SK-N-MC (cell line): ENCODE measurements at regions not wholly inside any gene's neighbourhood (a gene's known extent, or its start where the extent isn't known, plus 50 kb on each side); places are given as distances from the start of the nearest gene placed in this dataset.
A peak's percentile ranks its signal among the peaks of the same experiment; 100 is the strongest.

Experiments
- EZH2 ChIP-seq: fragments of 200-600 bp; sonication (generic); IDR thresholded peaks from one replicate; pipeline ENCODE4 v1.6.1; 2017; ENCODE audit warnings: antibody characterized with exemption
- FOXP2 ChIP-seq: optimal IDR thresholded peaks from 2 replicates; pipeline ENCODE3; 2011; ENCODE audit warnings: mild to moderate bottlenecking, moderate library complexity; ENCODE audit not compliant: insufficient read depth; ENCODE audit errors: extremely low read length, control extremely low read depth
- POLR2AphosphoS5 ChIP-seq: IDR thresholded peaks from 2 replicates; pipeline ENCODE4 v1.6.1; 2012; ENCODE audit warnings: mild to moderate bottlenecking, low read depth, low read length, borderline replicate concordance

DNA sequence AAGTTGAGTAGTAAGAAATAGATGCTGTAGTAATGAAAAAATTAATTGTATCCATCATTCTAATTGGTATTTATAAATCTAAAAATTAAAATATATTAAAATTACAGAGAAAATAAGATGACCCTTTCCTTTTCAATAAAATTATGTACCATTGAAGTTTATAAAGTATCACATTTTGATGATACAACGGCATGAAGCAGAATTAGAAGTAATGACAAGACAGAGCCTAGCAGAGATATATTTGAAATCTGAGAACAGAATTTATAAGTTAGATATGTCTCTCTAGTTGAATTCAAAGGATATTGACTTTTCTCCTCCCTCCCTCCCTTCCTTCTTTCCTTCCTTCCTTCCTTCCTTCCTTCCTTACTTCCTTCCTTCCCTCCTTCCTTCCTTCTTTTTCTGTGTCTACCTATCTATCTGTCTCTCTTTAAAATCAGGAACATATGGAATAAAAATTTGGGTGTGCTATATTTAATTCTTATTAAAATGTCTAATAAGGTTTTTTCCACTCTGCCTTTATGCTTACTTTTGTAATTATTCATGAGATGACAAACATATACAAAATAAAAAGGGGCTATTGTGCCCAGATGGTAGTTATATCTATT is 258.5 kb upstream of the CD180 start:
- no peak for TF ChIP-seq EZH2
- peak; percentile 52; the same call in 1 of the 2 replicates for TF ChIP-seq POLR2AphosphoS5
- no peak for TF ChIP-seq FOXP2
